ENCODE measurements at regions not wholly inside any gene's neighbourhood (a gene's known extent, or its start where the extent isn't known, plus 50 kb on each side); places are given as distances from the start of the nearest gene placed in this dataset.

DNA sequence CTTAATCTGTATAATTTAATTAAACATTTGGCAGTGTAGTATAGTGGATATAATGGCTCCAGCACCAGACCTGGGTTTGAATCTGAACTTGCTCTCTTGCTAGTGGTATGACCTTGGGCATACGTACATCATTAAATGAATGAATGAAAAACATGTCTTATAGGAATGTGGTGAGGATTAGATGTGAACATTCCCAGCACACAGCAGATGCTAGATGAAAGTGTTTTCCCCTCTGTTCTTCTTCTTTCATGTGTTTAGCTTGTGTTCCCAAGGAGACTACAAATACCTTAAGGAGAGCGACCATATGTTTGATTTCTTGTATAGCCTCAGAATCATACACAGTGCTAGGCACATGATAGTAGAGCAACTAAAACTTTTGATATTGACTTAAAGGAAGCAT, 56.5 kb downstream of the CT47B1 start:
- DNase-seq (no peak), ATAC-seq (ENCODE audit: poor library complexity) (no peak)
- intact Hi-C loops (cut with DNase I), result no loop called here

GRCh38 chrX:120813982-120814381, 61.7 kb downstream of the CT47B1 start:
- intact Hi-C loops (cut with DNase I), result no loop called here
- ATAC-seq (ENCODE audit: poor library complexity) (no peak), DNase-seq (no peak)

GRCh38 chrX:120801426-120801825, 74.2 kb downstream of the CT47B1 start:
- DNase-seq (no peak), ATAC-seq (ENCODE audit: poor library complexity) (no peak)
- intact Hi-C loops (cut with DNase I), result no loop called here

DNA sequence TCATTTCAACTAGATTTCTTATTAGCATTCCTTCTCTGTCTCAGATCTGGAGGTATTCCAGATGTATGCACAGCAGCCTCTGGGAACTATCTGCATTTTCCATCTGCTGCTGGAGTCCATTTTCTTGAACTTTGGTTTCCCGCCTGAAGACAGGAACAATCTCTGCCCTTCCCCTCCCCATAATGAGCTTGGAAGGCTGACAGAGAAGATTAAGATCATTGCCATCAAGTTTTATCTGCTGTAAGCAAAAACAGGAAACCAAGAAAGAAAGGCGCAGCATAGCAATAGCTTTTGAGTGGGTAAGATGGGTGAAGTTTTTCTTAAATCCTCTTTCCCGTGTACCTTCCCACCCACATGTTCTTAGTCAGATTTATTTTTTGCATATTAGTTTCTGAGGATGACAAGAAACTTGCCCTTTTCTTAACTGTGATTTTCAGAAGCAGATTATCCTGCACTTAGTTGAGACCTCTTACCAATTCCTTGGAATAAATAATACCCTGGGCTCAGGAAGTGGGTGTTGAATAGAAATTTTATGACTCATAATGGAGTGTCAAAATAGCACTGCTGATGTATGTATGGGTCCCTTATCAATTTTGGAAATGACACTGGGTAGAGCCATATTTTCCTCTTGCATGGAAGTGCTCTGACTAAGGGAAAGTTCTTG, 78.3 kb downstream of the CT47B1 start:
- DNase-seq (no peak), ATAC-seq (ENCODE audit: poor library complexity) (no peak)
- intact Hi-C loops (cut with DNase I), result no loop called here

DNA sequence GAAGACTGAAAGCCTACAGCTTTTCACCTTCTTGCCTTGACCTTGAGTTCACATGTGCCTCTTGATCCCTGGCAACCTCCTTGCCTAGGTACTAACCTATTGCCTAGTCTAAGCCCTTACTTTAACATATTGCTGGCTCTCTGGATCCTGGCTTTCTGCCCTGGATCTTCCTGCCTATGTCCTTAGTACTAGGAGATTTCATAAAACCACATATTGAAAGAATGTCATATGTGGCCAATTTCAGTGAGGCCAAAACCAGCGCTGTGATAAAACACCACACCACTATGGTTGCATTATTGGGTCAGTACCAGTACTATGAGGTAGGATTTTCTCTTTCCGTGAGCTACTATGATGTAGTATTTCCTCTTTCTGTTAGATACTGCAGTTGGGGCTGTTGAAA, 80.4 kb downstream of the CT47B1 start:
- ATAC-seq (ENCODE audit: poor library complexity), result no peak

DNA sequence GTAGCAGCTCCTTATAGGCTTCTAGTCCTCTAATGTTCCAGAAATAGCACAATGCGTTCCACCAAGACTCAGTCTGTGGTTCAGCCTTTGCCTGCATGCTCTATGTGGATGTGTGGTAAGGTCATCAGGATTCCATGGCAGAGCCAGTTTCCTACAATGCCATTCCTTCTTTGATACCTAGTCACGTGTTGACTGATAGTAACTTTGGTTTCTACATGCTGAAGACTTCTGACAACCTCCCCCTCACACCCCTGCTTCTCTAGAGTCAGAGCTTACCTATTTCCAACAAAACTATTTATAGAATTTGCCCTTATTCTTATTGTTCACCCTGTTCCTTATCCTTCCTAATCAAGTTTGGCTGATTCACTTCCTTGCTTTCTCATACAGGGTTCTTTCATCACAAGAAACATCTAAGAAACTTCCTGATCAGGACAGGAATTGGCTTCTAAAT, 81.1 kb downstream of the CT47B1 start:
- ATAC-seq (ENCODE audit: poor library complexity) (peak; percentile 12), DNase-seq (no peak)
- intact Hi-C loops (cut with DNase I), result no loop called here

More for the DNA sequence above, 80.4 kb downstream of the CT47B1 start:
- intact Hi-C loops (cut with DNase I), result no loop called here
- no peak for DNase-seq

DNA sequence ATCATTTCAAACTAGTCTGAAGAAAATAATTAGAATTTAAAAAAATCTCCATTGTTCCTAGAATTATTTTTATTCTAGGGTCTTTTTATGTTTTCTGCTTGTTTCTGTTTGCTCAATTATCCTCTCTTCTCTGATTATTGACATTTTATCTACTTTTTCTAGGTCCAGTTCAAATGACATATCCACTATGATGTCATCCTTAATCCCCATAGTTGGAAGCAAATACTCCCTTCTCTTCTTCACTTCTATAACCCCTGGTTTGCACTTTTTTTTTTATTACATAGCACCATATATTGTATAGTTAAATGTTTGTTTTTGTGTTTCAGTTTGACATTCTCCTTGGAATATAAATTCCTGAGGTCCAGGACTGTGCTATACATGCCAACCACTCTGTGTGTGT, 82.6 kb downstream of the CT47B1 start:
- ATAC-seq (ENCODE audit: poor library complexity) (no peak), DNase-seq (no peak)
- intact Hi-C loops (cut with DNase I), result no loop called here

DNA sequence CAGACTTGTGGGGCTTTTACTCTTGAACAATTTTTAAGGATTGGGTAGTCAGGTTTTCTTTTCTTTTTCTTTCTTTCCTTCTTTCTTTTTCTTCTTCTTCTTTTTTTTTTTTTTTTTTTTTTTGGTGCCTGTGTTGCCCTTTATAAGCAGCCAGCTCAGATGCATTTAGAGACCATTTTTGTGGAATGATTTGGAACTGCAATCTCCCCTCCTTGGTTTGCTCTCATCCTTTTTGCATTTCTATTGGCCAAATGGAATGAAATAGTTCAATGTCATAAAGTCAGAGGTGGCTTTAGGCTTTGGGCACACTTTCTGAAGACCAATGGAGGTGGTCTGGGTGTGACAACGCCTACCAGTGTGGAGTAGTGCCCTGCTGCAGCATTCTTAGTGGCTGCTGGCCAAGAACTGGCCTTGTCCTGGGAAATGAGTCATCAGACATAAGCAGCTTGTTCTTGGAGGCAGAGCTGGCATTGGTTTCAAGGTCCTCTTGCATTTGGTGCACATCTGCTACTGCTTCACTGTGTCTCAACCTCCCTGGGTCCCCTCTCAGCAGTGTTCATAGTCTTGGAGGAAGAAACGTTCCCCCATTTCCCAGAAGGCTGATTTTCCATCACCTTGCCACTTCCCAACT, 84.5 kb downstream of the CT47B1 start:
- intact Hi-C loops (cut with DNase I), result no loop called here
- DNase-seq (peak; percentile 57), ATAC-seq (ENCODE audit: poor library complexity) (peak; percentile 68)

GRCh38 chrX:120790552-120790951, 85.1 kb downstream of the CT47B1 start:
- ATAC-seq (ENCODE audit: poor library complexity) (no peak), DNase-seq (no peak)
- intact Hi-C loops (cut with DNase I), result no loop called here

DNA sequence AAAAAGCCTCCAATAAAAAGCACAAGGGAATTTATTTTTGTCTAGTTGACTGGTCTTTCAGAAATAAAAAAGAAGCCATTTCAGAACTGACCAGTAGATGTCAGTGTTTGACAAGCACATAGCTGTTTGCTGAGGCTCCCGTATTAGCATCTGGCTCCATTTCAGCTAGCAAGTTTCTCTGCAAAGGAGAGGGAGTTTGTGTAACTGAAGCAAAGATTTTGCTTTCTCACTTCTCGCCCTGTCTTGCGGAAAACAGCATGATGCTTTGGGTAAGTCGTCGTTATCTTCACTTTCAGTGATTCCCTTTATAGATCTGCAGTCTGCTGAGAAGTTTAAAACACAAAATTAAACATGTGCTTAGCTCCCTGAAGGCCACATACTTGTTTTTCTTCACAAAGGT, 85.5 kb downstream of the CT47B1 start:
- intact Hi-C loops (cut with DNase I), result no loop called here
- DNase-seq (no peak), ATAC-seq (ENCODE audit: poor library complexity) (peak; percentile 76)

DNA sequence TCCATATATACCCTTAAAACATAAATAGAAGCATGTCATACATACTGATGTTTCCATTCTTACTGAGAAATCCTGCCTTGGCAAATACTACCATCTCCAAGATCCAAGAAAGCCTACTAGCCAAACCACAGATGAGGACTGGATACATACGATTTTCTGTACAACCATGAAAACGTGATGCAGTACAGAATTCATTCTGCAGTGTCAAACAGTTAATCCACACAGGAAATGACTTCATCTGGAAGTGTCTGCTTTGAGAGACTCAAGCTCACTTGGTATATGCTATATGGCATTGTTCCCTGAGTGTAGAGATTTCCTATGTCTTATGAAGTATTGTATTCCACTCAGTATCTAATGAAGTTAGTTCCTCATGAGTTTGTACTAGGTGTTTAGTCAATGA, 94.3 kb downstream of the CT47B1 start:
- intact Hi-C loops (cut with DNase I), result no loop called here
- no peak for DNase-seq
- no peak for ATAC-seq (ENCODE audit: poor library complexity)

GRCh38 chrX:120775959-120776358, 99.7 kb downstream of the CT47B1 start:
- intact Hi-C loops (cut with DNase I), result no loop called here
- no peak for DNase-seq

DNA sequence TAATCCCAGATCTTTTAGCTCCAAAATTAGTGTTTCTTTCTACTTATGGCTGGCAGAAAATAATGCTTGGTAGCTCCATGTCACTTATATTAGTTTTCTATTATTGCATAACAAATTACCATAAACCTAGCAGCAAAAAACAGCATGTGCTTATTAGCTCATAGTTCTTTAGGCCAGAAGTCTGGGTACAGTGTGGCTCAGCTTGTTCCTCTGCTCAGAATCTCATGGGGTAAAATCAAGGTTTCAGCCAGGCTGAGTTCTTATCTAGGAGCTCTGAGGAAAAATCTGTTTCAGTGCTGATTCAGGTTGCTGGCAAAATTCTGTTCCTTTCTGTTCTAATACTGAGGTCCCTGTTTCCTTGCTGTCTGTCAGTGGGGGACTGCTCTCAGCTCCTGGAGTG, 101.1 kb downstream of the CT47B1 start:
- DNase-seq, result no peak
- intact Hi-C loops (cut with DNase I), result loop anchor here (5.0 kb wide), 1 partner anchor 277 kb away; no protein-coding TSS in a partner anchor
- ATAC-seq (ENCODE audit: poor library complexity), result peak; percentile 79

More at GRCh38 chrX:120775959-120776358, 99.7 kb downstream of the CT47B1 start:
- no peak for ATAC-seq (ENCODE audit: poor library complexity)

DNA sequence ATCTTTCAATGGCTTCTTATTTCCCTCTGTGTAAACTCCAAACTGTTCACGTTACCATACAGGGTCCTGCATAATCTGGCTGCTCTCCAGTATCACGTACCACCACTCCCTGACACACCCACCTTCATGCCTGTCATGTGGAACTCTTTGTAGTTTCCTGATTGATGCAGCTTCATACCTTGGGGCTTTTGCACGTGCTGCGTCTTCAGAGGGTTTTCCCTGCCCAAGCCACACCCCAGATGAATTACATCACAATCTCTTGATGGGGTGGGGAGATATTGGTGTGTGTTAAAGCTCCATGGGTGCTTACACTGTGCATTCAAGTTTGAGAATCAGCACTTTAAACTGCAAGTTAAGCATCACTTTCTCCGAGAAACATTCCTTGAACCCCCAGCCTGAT, 101.9 kb downstream of the CT47B1 start:
- ATAC-seq (ENCODE audit: poor library complexity) (no peak), DNase-seq (no peak)
- intact Hi-C loops (cut with DNase I), result loop anchor here (5.0 kb wide), 1 partner anchor 276 kb away; no protein-coding TSS in a partner anchor

GRCh38 chrX:120769576-120770341, 105.9 kb downstream of the CT47B1 start:
- ATAC-seq (ENCODE audit: poor library complexity) (peak; percentile 72), DNase-seq (no peak)
- intact Hi-C loops (cut with DNase I), result loop anchor here (5.0 kb wide), 1 partner anchor 272 kb away; no protein-coding TSS in a partner anchor

- no peak for ATAC-seq (ENCODE audit: poor library complexity)
- intact Hi-C loops (cut with DNase I), result no loop called here
- no peak for DNase-seq
These were observed 107.0 kb downstream of the CT47B1 start for GRCh38 chrX:120768681-120769080.

GRCh38 chrX:120768254-120768653, 107.4 kb downstream of the CT47B1 start:
- no peak for DNase-seq
- intact Hi-C loops (cut with DNase I), result no loop called here
- ATAC-seq (ENCODE audit: poor library complexity), result no peak

GRCh38 chrX:120763269-120763668, 112.4 kb downstream of the CT47B1 start:
- ATAC-seq (ENCODE audit: poor library complexity) (no peak), DNase-seq (no peak)
- intact Hi-C loops (cut with DNase I), result no loop called here

- DNase-seq (no peak), ATAC-seq (ENCODE audit: poor library complexity) (peak; percentile 52)
- intact Hi-C loops (cut with DNase I), result no loop called here
These were observed 113.9 kb downstream of the CT47B1 start for GRCh38 chrX:120761810-120762209.

- intact Hi-C loops (cut with DNase I), result no loop called here
- DNase-seq (no peak), ATAC-seq (ENCODE audit: poor library complexity) (no peak)
These were observed 116.0 kb downstream of the CT47B1 start for GRCh38 chrX:120759685-120760084.
